Panc1 (cell line): ENCODE measurements at regions not wholly inside any gene's neighbourhood (a gene's known extent, or its start where the extent isn't known, plus 50 kb on each side); places are given as distances from the start of the nearest gene placed in this dataset.

Source experiments
- ATAC-seq: fragments of 200-7000 bp; cut with Tn5 transposase; 2 replicates; pipeline ENCODE4 v1.9.1; 2020; ENCODE audit warnings: mild to moderate bottlenecking, moderate library complexity
- BruUV-seq: library from RNA; stranded (reverse); fragments of 400-500 nt; replicated peaks from 2 replicates; lab custom pipeline; 2021; lab: Mats Ljungman, UMichigan
- CTCF ChIA-PET: fragments of 300-600 bp; sonication (Branson Sonifier 250); formaldehyde crosslinking; loops from one replicate; lab custom pipeline; 2022; ENCODE audit warnings: antibody characterized with exemption; lab: Charles Lee
- POLR2A ChIA-PET: fragments of 300-600 bp; sonication (Branson Sonifier 250); formaldehyde crosslinking; loops from one replicate; lab custom pipeline; 2022; ENCODE audit warnings: antibody characterized with exemption; lab: Charles Lee
- DNase-seq: peaks from one replicate; pipeline ENCODE4 v3.0.0-alpha.2; 2010; ENCODE audit warnings: low read depth, low spot score
- H3K27ac ChIP-seq: 2 replicates; pipeline ENCODE4 v1.5.1; 2011; ENCODE audit warnings: mild to moderate bottlenecking, low read length, inconsistent platforms
- H3K27me3 ChIP-seq: fragments of 200-500 bp; sonication (Bioruptor generic); 2 replicates; pipeline ENCODE4 v1.6.0; 2014; ENCODE audit warnings: low read length, inconsistent platforms; ENCODE audit not compliant: control insufficient read depth, insufficient read depth
- H3K36me3 ChIP-seq: fragments of 200-500 bp; sonication (Bioruptor generic); 2 replicates; pipeline ENCODE4 v1.5.1; 2014; ENCODE audit warnings: inconsistent platforms, mild to moderate bottlenecking, low read length, moderate library complexity; ENCODE audit not compliant: control insufficient read depth, insufficient read depth
- H3K4me1 ChIP-seq: 2 replicates; pipeline ENCODE4 v1.5.1; 2011; ENCODE audit warnings: inconsistent platforms, mild to moderate bottlenecking, low read length, moderate library complexity; ENCODE audit not compliant: control insufficient read depth, insufficient read depth
- H3K4me3 ChIP-seq, 2 experiments: 2 replicates each; pipeline ENCODE4 v1.5.1; 2011 to 2012; ENCODE audit warnings: low read depth in 2 of 2, low read length in 2 of 2, mild to moderate bottlenecking in 2 of 2, inconsistent platforms in 1 of 2, moderate library complexity in 1 of 2
- H3K9me3 ChIP-seq: fragments of 200-500 bp; sonication (Bioruptor generic); 2 replicates; pipeline ENCODE4 v1.5.1; 2014; ENCODE audit warnings: low read depth, mild to moderate bottlenecking, inconsistent platforms, low read length, moderate library complexity; ENCODE audit not compliant: control insufficient read depth, insufficient read depth
- POLR2AphosphoS5 ChIP-seq: IDR thresholded peaks from 2 replicates; pipeline ENCODE4 v1.6.1; 2012; ENCODE audit warnings: mild to moderate bottlenecking, low read depth, low read length, moderate library complexity
- SIN3A ChIP-seq: IDR thresholded peaks from 2 replicates; pipeline ENCODE4 v1.6.1; 2012; ENCODE audit warnings: low read depth, mild to moderate bottlenecking, low read length, moderate library complexity, borderline replicate concordance; ENCODE audit not compliant: insufficient read depth
- TCF7L2 ChIP-seq: IDR thresholded peaks from 2 replicates; pipeline ENCODE4 v1.6.1; 2011; ENCODE audit warnings: mild to moderate bottlenecking, low read depth, low read length, inconsistent platforms
- in situ Hi-C: cut with HindIII; loops from 2 replicates; pipeline ENCODE4 v1.10.0; 2016; ENCODE audit warnings: low sequenced_read_pairs, low pct_unique_long_range_greater_than_20kb
- intact Hi-C: fragments of 100-400 bp; cut with micrococcal nuclease; formaldehyde crosslinking; loops from one replicate; pipeline ENCODE4 v1.10.0; 2022; ENCODE audit not compliant: unreplicated experiment
- TF ChIP-seq, protein P1 (sequence below): fragments of 450-650 bp; IDR thresholded peaks from 2 replicates; pipeline ENCODE4 v1.5.1; 2017; ENCODE audit warnings: mild to moderate bottlenecking
- TF ChIP-seq, protein P2 (sequence below), 2 experiments: IDR thresholded peaks; 2 replicates each; pipeline ENCODE4 v1.6.1; 2011 to 2012; ENCODE audit warnings: low read depth in 2 of 2, control low read depth in 1 of 2, low read length in 1 of 2, mild to moderate bottlenecking in 1 of 2, moderate library complexity in 1 of 2; ENCODE audit not compliant: insufficient read depth in 1 of 2

DNA sequence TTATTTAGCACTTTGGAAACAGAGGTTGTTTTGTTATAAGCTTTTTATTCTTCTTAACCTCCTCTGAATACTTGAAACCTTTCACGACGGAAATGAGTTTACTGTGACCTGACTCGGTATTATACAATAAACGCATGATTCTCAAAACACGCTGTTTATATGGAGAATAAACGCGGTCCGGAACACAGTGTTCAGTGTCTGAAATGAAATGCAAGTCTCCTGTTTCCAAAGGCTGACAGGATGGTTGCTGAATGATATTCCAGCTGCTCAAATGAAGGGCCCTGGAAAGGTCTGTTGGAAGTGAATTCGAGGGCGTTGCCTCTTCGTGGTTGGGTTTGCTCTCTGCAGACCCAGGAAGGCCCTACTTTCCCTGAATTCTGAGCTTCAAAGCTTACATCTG is 83.4 kb downstream of the RSPH3 start:
- DNase-seq = no peak
- BruUV-seq = no TSS peak
- CTCF ChIA-PET = interaction anchor here (0.6 kb wide), 1 partner anchor 20 kb away, joined by 9 read pairs; no protein-coding TSS in a partner anchor
- ATAC-seq = no peak
- no peak for TF ChIP-seq TCF7L2
- TF ChIP-seq, protein P1, sequence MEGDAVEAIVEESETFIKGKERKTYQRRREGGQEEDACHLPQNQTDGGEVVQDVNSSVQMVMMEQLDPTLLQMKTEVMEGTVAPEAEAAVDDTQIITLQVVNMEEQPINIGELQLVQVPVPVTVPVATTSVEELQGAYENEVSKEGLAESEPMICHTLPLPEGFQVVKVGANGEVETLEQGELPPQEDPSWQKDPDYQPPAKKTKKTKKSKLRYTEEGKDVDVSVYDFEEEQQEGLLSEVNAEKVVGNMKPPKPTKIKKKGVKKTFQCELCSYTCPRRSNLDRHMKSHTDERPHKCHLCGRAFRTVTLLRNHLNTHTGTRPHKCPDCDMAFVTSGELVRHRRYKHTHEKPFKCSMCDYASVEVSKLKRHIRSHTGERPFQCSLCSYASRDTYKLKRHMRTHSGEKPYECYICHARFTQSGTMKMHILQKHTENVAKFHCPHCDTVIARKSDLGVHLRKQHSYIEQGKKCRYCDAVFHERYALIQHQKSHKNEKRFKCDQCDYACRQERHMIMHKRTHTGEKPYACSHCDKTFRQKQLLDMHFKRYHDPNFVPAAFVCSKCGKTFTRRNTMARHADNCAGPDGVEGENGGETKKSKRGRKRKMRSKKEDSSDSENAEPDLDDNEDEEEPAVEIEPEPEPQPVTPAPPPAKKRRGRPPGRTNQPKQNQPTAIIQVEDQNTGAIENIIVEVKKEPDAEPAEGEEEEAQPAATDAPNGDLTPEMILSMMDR = no peak
- TF ChIP-seq POLR2AphosphoS5 = no peak
- TF ChIP-seq, protein P2, sequence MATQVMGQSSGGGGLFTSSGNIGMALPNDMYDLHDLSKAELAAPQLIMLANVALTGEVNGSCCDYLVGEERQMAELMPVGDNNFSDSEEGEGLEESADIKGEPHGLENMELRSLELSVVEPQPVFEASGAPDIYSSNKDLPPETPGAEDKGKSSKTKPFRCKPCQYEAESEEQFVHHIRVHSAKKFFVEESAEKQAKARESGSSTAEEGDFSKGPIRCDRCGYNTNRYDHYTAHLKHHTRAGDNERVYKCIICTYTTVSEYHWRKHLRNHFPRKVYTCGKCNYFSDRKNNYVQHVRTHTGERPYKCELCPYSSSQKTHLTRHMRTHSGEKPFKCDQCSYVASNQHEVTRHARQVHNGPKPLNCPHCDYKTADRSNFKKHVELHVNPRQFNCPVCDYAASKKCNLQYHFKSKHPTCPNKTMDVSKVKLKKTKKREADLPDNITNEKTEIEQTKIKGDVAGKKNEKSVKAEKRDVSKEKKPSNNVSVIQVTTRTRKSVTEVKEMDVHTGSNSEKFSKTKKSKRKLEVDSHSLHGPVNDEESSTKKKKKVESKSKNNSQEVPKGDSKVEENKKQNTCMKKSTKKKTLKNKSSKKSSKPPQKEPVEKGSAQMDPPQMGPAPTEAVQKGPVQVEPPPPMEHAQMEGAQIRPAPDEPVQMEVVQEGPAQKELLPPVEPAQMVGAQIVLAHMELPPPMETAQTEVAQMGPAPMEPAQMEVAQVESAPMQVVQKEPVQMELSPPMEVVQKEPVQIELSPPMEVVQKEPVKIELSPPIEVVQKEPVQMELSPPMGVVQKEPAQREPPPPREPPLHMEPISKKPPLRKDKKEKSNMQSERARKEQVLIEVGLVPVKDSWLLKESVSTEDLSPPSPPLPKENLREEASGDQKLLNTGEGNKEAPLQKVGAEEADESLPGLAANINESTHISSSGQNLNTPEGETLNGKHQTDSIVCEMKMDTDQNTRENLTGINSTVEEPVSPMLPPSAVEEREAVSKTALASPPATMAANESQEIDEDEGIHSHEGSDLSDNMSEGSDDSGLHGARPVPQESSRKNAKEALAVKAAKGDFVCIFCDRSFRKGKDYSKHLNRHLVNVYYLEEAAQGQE (IDR thresholded peaks at IDR 0.05; ENCODE audit: insufficient read depth in 1 of 2, low read depth in 2 of 2, low read length in 1 of 2) = no peak
- TF ChIP-seq SIN3A = no peak
- in situ Hi-C loops = no loop called here
- intact Hi-C loops = no loop called here
- H3K4me1 ChIP-seq = peaks cover 4% of the 10 kb centered on the region; the same call in 1 of the 2 replicates
- H3K36me3 ChIP-seq = no peaks in the 10 kb centered on the region
- H3K9me3 ChIP-seq = no peaks in the 10 kb centered on the region
- POLR2A ChIA-PET = no interaction called here
- no peak overlapping the region for H3K27ac ChIP-seq
- H3K4me3 ChIP-seq = no peak overlapping the region
- H3K27me3 ChIP-seq = no peaks in the 10 kb centered on the region

DNA sequence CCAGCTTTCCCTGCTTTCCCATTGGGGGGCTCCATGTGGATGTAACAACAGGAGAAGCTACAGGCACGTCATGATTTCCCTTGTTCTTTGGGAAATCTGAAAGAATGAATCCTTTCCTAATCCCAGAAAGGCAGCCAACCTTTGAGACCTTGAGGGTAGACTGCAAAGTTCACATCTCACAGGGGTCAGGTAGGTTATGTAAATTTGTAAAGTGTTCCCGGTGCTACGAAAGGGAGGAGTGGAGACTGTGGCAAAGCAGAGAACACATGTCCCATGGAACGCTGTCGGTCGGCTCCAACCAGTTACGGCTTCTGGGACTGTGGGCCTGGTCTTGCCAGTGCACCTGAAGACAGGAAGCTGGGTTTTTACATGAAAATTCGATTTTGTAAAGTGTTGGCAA is 85.1 kb downstream of the RSPH3 start:
- intact Hi-C loops = no loop called here
- H3K4me1 ChIP-seq = peaks cover 4% of the 10 kb centered on the region; the same call in 1 of the 2 replicates

More for the DNA sequence above, 85.1 kb downstream of the RSPH3 start:
- Histone ChIP-seq H3K4me3 (no peak overlapping the region), H3K27me3 (no peaks in the 10 kb centered on the region), H3K9me3 (no peaks in the 10 kb centered on the region), H3K27ac (no peak overlapping the region), H3K36me3 (no peaks in the 10 kb centered on the region)
- no TSS peak for BruUV-seq
- ChIA-PET POLR2A (no interaction called here), CTCF (no interaction called here)
- TF ChIP-seq, protein P2 (IDR thresholded peaks at IDR 0.05; ENCODE audit: insufficient read depth in 1 of 2, low read depth in 2 of 2, low read length in 1 of 2) = no peak
- TF ChIP-seq, protein P1 = no peak
- no peak for TF ChIP-seq TCF7L2
- TF ChIP-seq POLR2AphosphoS5 = no peak
- TF ChIP-seq SIN3A = no peak
- in situ Hi-C loops = no loop called here
- no peak for DNase-seq
- ATAC-seq = no peak
